Left ventricle myocardium superior (tissue), 1 donor: ENCODE measurements at regions not wholly inside any gene's neighbourhood (a gene's known extent, or its start where the extent isn't known, plus 50 kb on each side); places are given as distances from the start of the nearest gene placed in this dataset.

ENCODE experiments used
- ATAC-seq: fragments of 200-7000 bp; cut with Tn5 transposase; one replicate; pipeline ENCODE4 v1.9.1; 2020; ENCODE audit warnings: mild to moderate bottlenecking, moderate library complexity
- DNase-seq: peaks from one replicate; pipeline ENCODE4 v3.0.0-alpha.2; 2020
- intact Hi-C: fragments of 100-400 bp; cut with micrococcal nuclease; formaldehyde crosslinking; loops from one replicate; pipeline ENCODE4 v1.11.0; 2022
- donor health status: DM: no; HTN: yes; CAD: no; lungs with severe emphysema.

DNA sequence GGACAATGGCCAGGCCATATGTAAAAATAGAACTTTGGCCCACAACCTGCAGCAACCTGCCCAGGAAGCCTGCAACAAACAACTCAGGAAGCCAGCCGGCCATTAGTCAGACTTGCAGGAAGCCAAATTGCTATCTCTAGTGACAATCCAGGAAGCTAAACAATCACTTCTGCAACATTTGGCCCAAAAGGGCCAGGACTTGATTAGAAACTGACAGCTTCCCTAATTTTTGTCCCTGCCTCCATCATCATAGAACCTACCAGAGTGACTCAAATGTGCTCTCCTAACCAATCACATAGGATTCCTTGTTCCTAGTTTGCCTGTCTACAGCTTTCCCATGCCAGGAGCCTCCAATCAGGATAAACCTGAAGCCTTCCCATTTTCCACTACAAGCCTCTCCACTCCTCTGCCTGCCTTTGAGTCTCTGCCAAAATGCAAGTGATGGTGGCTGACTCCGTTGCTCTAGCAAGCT, 639.3 kb downstream of the PTPRU start:
- ATAC-seq: peak; percentile 90

DNA sequence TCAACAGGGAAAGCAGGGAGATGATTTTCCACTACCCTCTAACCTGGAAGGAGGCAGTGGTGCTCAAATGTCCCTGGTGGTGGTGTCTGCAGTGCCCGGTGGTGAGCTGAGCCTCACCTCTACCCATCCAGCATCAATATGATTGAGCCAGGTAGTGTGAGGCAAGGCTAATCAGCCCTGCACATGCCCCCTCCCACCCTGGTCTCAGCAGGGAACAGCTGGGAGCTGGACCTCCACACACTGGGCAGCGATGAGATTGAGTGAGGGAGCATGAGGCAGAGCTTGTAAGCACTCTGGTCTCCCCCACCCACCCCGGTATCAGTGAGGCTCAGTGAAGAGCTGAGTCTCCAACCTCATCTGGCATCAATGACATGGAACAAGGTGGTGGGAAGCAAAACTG, 634.3 kb downstream of the PTPRU start:
- no peak for ATAC-seq
- no peak for DNase-seq
- intact Hi-C loops: no loop called here

More for the DNA sequence above, 639.3 kb downstream of the PTPRU start:
- intact Hi-C loops: no loop called here
- DNase-seq: no peak

DNA sequence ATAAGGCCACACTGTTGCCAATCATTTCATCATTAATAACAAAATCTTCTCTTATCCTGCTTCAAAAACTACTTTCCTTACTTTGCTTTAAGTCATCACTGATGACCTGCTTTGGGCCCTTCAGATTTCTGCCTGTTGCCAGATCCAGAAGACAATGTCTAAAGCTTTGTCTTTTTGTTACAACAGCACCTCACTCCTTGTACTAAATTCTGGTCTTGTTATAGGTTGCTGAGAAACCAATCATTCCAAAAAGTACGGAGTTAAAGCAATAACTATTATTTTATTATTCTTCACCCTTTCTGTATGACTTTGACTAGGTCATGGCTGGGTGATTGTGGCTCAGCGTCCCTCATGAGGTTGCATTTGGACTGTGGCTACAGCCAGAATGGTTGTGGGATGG, 633.5 kb downstream of the PTPRU start:
- intact Hi-C loops: no loop called here
- ATAC-seq (no peak), DNase-seq (no peak)

DNA sequence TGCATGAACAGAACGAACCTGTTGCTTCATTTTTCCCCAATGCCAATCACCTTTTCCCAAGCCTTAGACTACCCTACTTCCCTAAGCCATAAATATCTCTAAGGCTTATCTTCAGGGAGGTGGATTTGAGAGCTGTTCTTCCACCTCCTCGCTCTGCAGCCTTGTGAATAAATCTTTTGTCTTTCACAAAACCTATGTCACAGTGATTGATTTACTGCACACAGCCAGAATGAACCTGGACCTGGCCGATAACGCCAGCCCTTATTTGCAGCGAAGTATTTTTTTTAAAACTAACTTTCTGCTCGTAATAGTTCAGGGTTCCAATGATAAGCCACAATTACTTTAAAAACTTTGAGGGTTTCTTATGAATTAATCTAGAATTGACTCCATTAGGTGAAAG, 632.6 kb downstream of the PTPRU start:
- intact Hi-C loops: no loop called here

DNA sequence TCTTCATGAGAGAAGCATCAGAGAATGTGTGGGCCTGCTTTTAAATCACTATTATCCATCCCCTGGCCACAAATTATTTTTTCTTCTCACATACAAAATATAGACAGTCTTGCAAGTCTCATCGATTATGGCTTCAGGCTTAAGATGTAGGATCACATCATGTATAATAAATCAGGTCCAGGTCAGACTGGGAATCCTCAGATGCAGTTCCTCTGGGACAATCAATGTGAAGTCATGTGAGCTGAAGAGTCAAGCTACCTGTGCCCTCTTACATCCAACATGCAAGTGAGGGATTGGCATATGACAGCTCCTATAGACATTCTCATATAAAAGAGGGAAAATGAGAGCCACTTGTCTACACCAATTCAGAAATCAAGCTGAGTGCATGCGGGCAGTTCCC, 631.8 kb downstream of the PTPRU start:
- intact Hi-C loops: no loop called here
- ATAC-seq: no peak

More for the DNA sequence above, 632.6 kb downstream of the PTPRU start:
- no peak for ATAC-seq
- no peak for DNase-seq

DNA sequence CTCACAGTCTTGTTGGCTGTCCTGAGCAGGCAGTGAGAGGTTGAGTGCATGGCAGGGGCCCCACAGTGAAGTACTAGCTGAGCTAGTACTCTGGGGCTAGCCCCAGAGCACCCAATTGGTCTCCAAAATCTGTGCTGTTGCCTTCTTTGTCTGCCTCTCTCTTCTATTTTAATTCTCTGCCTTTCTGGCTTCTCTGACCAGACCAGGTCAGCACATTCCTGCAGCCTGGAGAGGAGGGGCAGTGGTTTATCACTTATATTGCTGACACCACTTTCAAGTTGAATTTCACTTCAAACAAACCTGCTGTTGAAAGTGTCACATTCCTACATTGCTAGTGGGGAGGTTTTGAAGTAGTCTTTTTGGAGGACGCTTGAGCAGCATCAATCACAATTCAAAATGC, 628.7 kb downstream of the PTPRU start:
- intact Hi-C loops: no loop called here
- ATAC-seq: no peak
- DNase-seq: no peak

More for the DNA sequence above, 631.8 kb downstream of the PTPRU start:
- DNase-seq: no peak

DNA sequence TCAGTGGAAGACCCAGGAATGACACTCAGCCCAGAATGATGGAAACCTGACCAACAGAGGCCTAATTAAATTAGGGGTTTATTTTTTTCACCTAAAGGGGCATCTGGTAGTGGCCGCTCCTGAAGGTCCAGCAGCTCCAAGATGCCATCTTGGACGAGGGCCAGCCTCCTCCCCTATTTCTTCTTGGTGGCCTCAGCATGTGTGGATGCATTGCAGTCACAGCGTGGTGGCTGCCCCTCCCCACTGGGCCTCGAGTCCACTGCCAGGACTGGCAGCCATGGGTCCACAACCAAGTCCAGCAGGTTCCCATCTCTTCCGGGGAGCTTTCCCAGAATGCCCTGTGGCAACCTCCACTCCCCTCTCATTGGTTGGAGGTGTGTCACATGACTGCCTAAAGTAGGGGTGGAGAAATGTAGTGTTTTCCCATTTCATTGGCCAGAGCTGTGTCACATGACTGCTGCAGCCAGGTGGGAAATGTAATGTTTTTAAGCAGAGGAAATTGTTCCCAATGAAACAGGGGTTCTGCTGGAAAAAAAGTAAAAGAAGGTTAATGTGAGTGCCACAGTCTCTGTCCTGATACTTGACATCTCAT, 628.2 kb downstream of the PTPRU start:
- ATAC-seq: no peak
- intact Hi-C loops: no loop called here
- DNase-seq: no peak

DNA sequence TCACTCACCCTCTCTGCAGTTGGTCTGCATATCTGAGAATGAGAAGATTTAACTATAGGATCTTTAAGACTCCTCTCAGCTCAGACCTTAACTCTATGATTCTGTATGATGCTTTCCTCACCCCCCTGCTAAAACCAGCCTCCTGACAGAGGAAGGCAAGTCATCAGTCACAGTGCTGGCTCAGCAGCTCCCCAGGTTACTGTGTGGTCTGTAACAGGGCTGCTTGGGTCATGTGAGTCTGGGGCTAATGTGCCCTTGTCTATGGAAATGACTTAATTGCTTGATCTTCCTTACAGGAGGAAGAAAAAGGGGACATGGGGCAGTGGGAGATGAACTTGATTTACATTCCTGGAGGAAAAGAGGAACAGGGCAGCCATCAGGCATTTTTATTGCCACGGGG, 625.6 kb downstream of the PTPRU start:
- DNase-seq: no peak
- intact Hi-C loops: no loop called here
- ATAC-seq: no peak

DNA sequence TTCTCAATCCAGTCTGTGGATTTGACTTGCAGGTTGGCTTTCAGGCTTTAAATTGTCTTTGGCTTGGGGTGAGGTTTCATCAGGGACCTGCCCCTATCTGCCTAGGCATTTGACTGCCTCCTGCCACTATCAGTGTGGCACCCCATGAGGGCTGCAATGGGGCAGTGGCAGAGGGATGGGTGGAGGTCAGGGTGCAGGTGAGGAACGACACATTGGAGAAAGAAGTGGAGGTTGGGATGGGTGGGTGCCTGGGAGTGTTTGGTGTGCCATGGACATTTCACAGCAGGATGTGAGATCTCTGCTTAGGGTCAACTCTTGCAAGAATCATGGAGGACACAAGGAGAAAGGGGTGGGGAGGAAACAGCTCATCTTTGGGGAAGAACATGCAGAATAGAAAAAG, 625.1 kb downstream of the PTPRU start:
- intact Hi-C loops: no loop called here
- ATAC-seq (no peak), DNase-seq (no peak)

DNA sequence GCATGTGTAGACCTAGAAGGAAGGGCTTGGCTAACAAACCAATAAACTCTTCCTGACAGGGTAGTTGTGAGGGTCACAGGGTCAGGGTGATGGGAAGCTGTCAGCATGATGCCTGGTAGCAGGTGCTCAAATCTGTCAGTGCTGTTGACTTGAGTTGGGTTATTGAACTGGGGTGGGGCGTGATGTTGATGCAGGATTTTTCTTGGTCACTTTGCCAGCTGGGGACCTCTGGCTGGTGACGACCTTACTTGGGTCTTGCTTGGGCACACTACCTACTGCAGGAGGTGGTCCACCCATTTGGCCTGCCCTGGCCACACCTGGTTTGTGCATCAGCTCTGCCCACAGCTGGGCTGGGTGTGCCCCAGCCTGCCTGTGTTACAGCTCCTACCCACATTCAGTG, 624.4 kb downstream of the PTPRU start:
- intact Hi-C loops: no loop called here
- DNase-seq: no peak
- ATAC-seq: no peak

DNA sequence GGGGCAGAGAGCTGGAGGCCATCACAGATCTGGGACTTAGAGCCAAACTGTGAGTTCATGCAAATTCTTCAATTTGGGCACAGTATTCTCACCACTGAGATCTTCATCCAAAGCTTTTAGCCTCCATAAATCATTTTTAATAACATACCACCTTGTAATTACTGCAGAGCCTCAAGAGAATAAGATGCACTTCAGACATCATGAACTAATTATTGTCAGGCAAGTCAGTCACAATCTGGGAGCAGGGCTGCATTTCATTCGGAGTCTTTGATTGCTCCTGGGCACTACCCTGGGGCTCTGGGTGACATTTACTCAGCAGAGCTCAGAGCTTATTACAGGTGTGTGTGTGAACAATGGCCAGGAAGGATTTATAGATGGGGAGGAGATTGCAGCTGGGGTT, 623.7 kb downstream of the PTPRU start:
- ATAC-seq (no peak), DNase-seq (no peak)
- intact Hi-C loops: no loop called here

DNA sequence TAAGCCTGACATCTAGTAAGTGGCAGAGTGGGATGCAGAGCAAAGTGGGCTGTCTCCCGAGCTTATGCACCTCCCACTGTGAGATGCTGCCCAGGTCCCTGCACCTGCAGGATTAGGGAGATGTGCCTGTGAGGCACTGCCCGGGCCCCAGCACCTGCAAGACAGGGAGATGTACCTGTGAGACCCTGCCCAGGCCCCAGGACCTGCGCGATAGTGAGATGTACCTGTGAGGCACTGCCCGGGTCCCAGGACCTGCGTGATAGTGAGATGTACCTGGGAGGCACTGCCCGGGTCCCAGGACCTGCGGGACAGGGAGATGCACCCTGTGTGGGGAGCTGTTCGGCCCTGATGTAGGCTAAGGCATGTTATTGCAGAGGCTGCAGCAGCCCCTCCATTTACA, 622.8 kb downstream of the PTPRU start:
- no peak for DNase-seq
- no peak for ATAC-seq
- intact Hi-C loops: no loop called here

DNA sequence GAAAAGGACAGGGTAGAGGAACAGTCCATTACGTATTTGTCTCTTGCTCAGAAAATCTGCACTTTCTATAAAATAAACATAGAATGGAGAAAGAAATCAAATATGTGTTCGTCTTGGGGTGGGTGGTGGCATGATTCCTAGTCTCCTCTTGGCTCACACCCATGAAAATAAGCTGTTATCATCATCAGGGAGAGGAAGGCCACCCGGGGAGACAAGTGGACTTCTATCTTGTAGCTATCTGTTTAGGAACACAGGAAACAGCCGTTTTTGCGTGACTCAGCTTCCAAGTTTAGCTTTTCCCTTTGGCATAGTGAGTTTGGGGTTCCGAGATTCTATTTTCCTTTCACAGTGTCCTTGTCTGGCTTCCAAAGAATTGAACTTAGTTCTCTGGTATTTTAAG, 622.3 kb downstream of the PTPRU start:
- ATAC-seq (peak; percentile 15), DNase-seq (no peak)
- intact Hi-C loops: no loop called here

DNA sequence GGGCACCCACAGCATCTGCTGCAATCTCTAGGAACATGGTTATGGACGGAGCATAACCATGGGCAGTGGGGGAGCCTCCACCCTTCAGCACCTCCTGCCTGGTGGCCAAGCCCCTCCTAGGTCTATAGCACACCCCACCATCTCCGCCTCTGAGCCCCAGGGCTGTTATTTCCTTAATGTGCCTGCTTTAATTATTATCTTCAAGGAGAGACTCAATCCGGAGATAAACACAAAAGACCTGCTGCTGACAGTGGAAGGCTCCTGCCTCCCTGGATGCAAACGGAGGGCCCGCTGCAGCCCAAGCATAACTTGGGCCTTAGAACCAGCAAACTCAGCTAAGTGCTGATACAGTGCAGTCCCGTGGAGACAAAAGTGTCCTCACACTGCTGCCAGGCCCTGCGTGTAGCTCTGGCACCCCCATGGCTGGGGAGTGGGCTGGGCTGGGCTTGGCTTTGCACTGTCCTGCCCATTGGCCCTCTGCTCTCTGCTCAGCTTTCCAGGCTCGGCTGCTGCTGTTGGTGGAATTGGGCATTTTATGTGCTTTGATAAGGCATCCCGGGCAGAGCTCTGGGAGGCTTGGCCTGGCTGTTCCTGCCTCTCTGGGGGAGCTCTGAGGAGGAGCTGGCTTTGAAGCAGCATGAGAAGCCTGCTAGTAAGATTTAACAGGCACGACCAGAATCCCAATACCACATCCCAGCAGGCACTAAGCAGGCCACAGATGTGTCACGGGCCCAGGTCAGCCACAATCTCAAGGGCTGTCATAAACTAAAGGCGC, 620.2 kb downstream of the PTPRU start:
- no peak for ATAC-seq
- intact Hi-C loops: no loop called here
- no peak for DNase-seq

DNA sequence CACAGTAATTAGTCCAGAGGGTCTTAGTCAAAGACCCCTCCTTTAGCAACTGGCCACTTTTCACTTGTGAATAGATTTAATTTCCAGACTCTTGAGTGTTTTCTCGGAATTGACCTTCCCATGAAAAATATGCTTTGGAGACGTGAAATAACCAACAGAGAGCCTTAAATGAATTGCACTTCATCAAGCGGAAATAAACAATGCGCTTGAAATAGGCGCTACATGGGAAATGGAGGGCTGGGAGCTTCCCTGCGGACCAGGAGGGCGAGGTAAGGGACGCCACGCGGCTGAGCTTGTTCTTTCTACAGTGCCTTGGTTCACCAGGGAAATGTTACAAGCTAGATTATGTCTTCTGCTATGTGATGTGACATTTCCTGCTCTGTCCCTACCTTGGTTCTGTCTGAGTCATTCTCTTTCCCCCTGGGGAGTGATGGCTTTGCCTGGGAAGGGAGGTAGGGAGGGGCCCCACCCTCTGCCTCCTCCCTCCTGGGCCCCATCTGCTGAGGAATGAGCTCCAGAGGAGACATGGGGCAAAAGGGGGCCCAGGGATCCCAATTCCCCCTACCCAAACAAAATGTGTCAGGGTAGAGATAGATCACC, 619.3 kb downstream of the PTPRU start:
- no peak for DNase-seq
- peak; percentile 49 for ATAC-seq
- intact Hi-C loops: no loop called here

DNA sequence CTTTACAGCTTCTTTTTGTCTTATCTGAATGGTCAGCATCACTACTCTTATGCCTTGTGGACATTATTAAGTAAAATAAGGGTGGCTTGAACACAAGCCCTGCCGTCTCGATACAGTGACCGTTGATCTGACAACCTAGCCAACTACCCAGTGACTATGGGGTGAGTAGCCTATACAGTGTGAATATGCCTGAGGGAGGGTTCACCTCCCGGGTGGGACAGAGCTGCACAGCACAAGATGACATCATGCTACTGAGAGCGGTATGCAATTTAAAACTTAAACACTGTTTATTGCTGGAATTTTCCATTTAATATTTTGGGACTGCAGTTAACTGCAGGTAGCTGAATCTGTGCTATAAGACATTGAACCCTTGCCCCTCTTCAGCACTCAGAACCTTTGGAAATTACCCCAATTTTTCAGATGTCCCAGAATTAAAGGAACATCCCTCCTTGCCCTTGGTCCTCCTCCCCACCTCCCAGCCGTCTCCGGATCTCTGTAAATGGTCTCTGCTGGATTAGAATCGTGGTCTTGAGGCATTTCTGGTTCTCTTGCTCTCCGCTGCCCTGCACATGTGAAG, 618.5 kb downstream of the PTPRU start:
- ATAC-seq (no peak), DNase-seq (no peak)
- intact Hi-C loops: no loop called here

DNA sequence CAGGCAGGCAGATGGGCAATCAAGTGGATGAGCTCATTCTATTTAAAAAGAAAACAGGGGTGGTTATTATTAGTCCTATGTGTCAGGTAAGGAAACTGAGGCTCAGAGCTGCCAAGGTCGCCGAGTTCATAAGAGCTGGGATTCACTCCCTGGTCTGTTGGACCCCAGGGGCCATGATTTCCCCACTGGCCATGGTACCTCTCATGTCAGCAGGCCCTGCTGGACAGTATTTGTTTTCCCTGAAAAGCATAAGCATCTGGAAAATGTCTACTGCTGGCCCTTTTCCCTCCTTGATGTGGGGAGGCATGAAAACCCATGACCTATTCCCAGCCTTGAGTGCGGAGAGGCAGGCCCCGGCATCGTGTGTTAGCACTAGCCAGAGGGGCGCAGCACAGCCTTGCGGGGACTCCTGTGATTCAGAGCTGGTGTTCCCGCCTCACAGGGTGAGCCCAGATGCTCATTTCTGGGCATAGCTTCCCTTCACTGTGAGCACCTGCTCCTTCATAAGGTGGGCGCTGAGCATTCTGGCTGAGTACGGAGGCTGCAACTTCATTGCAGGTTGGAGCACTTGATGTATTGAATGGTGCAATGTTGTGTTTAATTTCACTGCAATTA, 617.5 kb downstream of the PTPRU start:
- ATAC-seq (no peak), DNase-seq (no peak)
- intact Hi-C loops: no loop called here

DNA sequence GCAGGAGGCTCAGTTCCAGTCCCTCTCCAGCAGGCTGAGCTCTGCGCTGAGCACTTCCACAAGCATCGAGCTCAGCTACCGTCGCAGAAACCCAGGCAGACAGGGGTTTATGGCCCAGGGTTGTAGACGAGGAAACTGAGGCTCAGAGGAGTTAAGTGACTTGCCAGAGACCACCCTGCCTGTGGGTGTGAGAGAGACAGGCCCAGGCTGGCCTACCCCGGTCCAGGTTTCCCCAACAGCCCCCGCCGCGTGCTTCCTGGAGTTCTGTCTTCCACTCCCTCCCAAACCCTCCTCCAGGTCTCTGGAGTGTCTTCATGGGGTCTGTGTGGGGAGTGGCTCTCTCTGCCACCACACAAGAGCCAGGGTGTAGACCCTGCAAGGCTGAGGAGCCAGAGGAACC, 615.9 kb downstream of the PTPRU start:
- intact Hi-C loops: no loop called here
- ATAC-seq: no peak
- no peak for DNase-seq

DNA sequence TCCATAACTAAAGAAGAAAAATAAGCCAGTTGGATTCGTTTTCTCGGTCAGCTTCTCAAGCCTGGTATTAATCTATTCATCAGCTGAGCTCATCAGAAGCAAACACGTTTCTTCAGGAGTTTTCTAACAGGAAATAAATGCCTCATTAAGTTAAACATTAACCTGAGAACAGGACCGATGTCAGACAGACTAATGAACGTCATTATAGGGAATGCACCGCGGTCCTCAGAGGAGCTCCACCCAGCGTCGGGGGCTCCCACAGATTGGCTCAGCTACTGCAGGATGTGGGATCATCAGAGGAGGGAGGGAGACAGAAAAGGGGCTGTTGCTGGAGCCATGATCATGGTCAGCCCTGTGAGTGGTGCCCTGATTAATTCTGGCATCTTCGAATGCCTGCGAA, 615.4 kb downstream of the PTPRU start:
- DNase-seq (no peak), ATAC-seq (no peak)
- intact Hi-C loops: no loop called here
